ENCODE measurements at regions not wholly inside any gene's neighbourhood (a gene's known extent, or its start where the extent isn't known, plus 50 kb on each side); places are given as distances from the start of the nearest gene placed in this dataset.
"Not testable (repeated sequence)": the region's sequence is repeated elsewhere in the genome, so short reads cannot be mapped to it uniquely, and the experiment has no call there.

GRCh38 chr3:137148917-137149316 lies 191.1 kb downstream of the IL20RB start:
- H3K36me3 ChIP-seq (ENCODE audit: control insufficient read depth, insufficient read depth, low read length), result no peaks in the 10 kb centered on the region
- no peaks in the 10 kb centered on the region for H3K27me3 ChIP-seq (replicated peaks; ENCODE audit: control insufficient read depth, insufficient read depth, low read length)
- no peak for DNase-seq (ENCODE audit: extremely low read depth, insufficient read length)
- no peak for TF ChIP-seq CTCF (IDR thresholded peaks at IDR 0.05; ENCODE audit: insufficient read depth, low read length, poor library complexity, severe bottlenecking)
- H3K4me3 ChIP-seq (replicated peaks; ENCODE audit: low read depth, low read length), result no peak overlapping the region

GRCh38 chr3:137150825-137151224 lies 193.0 kb downstream of the IL20RB start:
- H3K27me3 ChIP-seq (replicated peaks; ENCODE audit: control insufficient read depth, insufficient read depth, low read length), result no peaks in the 10 kb centered on the region
- no peak for TF ChIP-seq CTCF (IDR thresholded peaks at IDR 0.05; ENCODE audit: insufficient read depth, low read length, poor library complexity, severe bottlenecking)
- H3K36me3 ChIP-seq (ENCODE audit: control insufficient read depth, insufficient read depth, low read length), result no peaks in the 10 kb centered on the region
- no peak for DNase-seq (ENCODE audit: extremely low read depth, insufficient read length)
- no peak overlapping the region for H3K4me3 ChIP-seq (replicated peaks; ENCODE audit: low read depth, low read length)

- not testable (repeated sequence) for H3K4me3 ChIP-seq (replicated peaks; ENCODE audit: low read depth, low read length); DNase-seq (ENCODE audit: extremely low read depth, insufficient read length); H3K27me3 ChIP-seq (replicated peaks; ENCODE audit: control insufficient read depth, insufficient read depth, low read length); H3K36me3 ChIP-seq (ENCODE audit: control insufficient read depth, insufficient read depth, low read length)
Measured at GRCh38 chr3:137153046-137153445, 195.3 kb downstream of the IL20RB start.

- DNase-seq (ENCODE audit: extremely low read depth, insufficient read length), result no peak
- no peak for TF ChIP-seq CTCF (IDR thresholded peaks at IDR 0.05; ENCODE audit: insufficient read depth, low read length, poor library complexity, severe bottlenecking)
- Histone ChIP-seq H3K27me3 (replicated peaks; ENCODE audit: control insufficient read depth, insufficient read depth, low read length) (no peaks in the 10 kb centered on the region), H3K36me3 (ENCODE audit: control insufficient read depth, insufficient read depth, low read length) (no peaks in the 10 kb centered on the region), H3K4me3 (replicated peaks; ENCODE audit: low read depth, low read length) (no peak overlapping the region)
Measured at GRCh38 chr3:137163241-137163871, 205.6 kb downstream of the IL20RB start.

- no peak for DNase-seq (ENCODE audit: extremely low read depth, insufficient read length)
- Histone ChIP-seq H3K27me3 (replicated peaks; ENCODE audit: control insufficient read depth, insufficient read depth, low read length) (no peaks in the 10 kb centered on the region), H3K4me3 (replicated peaks; ENCODE audit: low read depth, low read length) (no peak overlapping the region), H3K36me3 (ENCODE audit: control insufficient read depth, insufficient read depth, low read length) (no peaks in the 10 kb centered on the region)
- no peak for TF ChIP-seq CTCF (IDR thresholded peaks at IDR 0.05; ENCODE audit: insufficient read depth, low read length, poor library complexity, severe bottlenecking)
Measured at GRCh38 chr3:137163958-137164357, 206.2 kb downstream of the IL20RB start.

GRCh38 chr3:137165117-137165806 lies 207.5 kb downstream of the IL20RB start:
- Histone ChIP-seq H3K27me3 (replicated peaks; ENCODE audit: control insufficient read depth, insufficient read depth, low read length) (no peaks in the 10 kb centered on the region), H3K36me3 (ENCODE audit: control insufficient read depth, insufficient read depth, low read length) (no peaks in the 10 kb centered on the region), H3K4me3 (replicated peaks; ENCODE audit: low read depth, low read length) (no peak overlapping the region)
- DNase-seq (ENCODE audit: extremely low read depth, insufficient read length), result no peak
- TF ChIP-seq CTCF (IDR thresholded peaks at IDR 0.05; ENCODE audit: insufficient read depth, low read length, poor library complexity, severe bottlenecking), result no peak

Data from GM06990 (cell line).